T-helper 17 cell (primary cell): ENCODE measurements at regions not wholly inside any gene's neighbourhood (a gene's known extent, or its start where the extent isn't known, plus 50 kb on each side); places are given as distances from the start of the nearest gene placed in this dataset.

Experiments used
- ATAC-seq: fragments of 150-1000 bp; cut with Tn5 transposase; 2 replicates; pipeline ENCODE4 v1.10.0; 2021; ENCODE audit warnings: mild to moderate bottlenecking, moderate library complexity
- DNase-seq, 3 donors: peaks; one replicate each; pipeline versions ENCODE4 v3.0.0 to v3.0.0-alpha.2; 2020 to 2021
- H3K9me3 ChIP-seq: one replicate; pipeline ENCODE4 v1.7.0; 2013; ENCODE audit warnings: low read length, mild to moderate bottlenecking; ENCODE audit not compliant: control insufficient read depth, poor library complexity, severe bottlenecking
- H3K27ac Mint-ChIP-seq: one replicate; pipeline ENCODE4 v1.8.0; 2022; ENCODE audit warnings: mild to moderate bottlenecking, moderate library complexity, mixed read lengths
- H3K27me3 Mint-ChIP-seq: one replicate; pipeline ENCODE4 v1.8.0; 2022; ENCODE audit warnings: mixed read lengths
- H3K36me3 Mint-ChIP-seq: one replicate; pipeline ENCODE4 v1.8.0; 2022; ENCODE audit warnings: low read depth, mixed read lengths
- H3K4me1 Mint-ChIP-seq: one replicate; pipeline ENCODE4 v1.8.0; 2022; ENCODE audit warnings: mild to moderate bottlenecking, mixed read lengths
- H3K4me3 Mint-ChIP-seq: one replicate; pipeline ENCODE4 v1.8.0; 2022; ENCODE audit warnings: mild to moderate bottlenecking, moderate library complexity, mixed read lengths

DNA sequence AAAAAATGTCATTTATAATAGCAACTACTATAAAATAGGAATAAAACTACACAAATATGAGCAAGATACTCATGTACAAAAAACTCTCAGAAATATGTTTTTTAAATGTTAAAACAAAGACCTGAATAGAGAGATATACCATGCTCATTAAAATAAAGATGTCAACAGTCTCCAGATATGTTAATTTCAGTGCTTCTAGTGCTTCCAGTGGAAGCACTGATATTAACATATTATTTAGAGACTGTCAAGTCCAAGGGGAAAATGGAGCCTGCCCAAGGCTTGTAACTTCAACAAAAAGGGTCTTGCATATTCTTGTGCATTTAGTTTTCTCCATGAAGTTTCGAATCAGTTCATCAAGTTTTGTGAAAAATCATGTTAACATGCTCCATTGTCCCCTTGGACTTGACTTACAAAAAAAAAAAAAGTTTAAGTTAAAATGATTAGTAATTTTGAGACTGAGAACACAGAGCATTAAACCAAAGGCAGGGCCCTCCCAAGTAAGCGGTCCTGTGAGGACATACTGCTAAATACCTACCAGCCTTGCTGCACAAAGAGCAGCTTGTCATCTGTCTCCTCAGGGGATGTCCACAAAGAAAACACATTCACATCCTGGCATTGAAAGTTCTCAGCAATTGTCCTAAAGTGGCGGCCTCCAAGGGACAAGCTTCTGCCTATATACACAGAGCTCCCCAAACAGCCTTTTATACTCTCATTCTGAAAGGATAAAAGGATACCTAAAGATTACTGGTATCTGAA, 501.9 kb upstream of the CHAC2 start:
- no peak overlapping the region for H3K4me3 Mint-ChIP-seq
- H3K27ac Mint-ChIP-seq: no peak overlapping the region
- H3K27me3 Mint-ChIP-seq: no peaks in the 10 kb centered on the region
- H3K4me1 Mint-ChIP-seq: no peaks in the 10 kb centered on the region
- no peaks in the 10 kb centered on the region for H3K36me3 Mint-ChIP-seq
- ATAC-seq: no peak
- no peaks in the 10 kb centered on the region for H3K9me3 ChIP-seq
- DNase-seq: no peak

DNA sequence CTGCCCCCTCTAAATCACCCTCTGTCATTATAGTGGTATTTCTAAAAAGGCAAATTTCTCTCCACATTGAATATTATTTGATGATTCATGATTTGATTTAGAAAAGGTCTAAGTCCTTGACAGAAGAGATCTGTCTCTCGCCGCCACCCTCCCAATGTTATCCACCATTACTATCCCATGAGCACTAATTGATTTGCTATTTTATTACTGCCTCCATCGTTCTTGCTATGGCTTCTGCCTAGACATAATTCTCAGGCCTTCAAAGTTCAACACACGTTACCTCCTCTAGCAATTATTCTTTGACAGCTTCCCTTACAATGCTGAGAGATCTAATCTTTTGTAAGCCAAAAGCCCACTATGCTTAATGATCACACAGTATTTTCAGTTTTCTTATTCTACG, 507.0 kb upstream of the CHAC2 start:
- H3K4me1 Mint-ChIP-seq: no peaks in the 10 kb centered on the region
- DNase-seq (no peak), ATAC-seq (no peak)
- H3K27me3 Mint-ChIP-seq: no peaks in the 10 kb centered on the region
- no peaks in the 10 kb centered on the region for H3K9me3 ChIP-seq
- no peak overlapping the region for H3K4me3 Mint-ChIP-seq
- no peaks in the 10 kb centered on the region for H3K36me3 Mint-ChIP-seq
- no peak overlapping the region for H3K27ac Mint-ChIP-seq

DNA sequence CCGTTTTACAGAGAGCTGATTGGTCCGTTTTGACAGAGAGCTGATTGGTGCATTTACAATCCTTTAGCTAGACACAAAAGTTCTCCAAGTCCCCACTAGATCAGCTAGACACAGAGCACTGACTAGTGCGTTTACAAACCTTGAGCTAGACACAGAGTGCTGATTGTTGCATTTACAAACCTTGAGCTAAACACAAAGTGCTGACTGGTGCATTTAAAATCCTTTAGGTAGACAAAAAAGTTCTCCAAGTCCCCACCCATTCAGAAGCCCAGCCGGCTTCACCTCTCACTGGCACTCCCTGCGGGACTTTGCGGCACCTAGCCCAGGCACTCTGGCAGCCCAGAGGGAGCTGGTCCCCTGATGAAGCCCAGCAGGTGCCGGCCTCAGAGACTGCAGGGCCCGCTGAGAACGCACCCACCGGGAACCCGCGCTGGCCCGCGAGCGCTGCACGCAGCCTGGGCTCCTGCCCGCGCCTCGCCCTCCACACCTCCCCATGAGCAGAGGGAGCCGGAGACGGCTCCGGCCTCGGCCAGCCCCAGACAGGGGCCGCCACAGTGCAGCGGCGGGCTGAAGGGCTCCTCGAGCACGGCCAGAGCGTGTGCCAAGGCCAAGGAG, 508.1 kb upstream of the CHAC2 start:
- no peak overlapping the region for H3K4me3 Mint-ChIP-seq
- DNase-seq (no peak), ATAC-seq (no peak)
- H3K4me1 Mint-ChIP-seq: no peaks in the 10 kb centered on the region
- no peaks in the 10 kb centered on the region for H3K27me3 Mint-ChIP-seq
- no peaks in the 10 kb centered on the region for H3K36me3 Mint-ChIP-seq
- no peaks in the 10 kb centered on the region for H3K9me3 ChIP-seq
- no peak overlapping the region for H3K27ac Mint-ChIP-seq

DNA sequence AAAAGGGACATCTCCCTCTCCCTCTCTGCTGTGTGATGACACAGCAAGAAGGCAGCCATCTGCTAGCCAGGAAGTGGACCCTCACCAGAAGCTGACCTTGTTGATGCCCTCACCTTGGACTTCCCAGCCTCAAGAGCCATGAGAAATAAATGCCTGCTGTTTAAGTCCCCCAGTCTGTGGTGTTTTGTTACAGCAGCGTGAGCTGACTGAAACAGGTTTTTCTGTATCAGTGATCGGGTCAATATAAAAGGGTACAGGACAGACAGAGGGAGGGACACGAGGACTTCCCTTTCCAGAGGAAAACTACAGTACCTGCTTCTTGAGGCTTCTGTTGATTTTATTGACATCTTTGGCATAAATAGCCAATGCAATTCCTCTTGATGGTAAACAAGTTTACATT, 510.3 kb upstream of the CHAC2 start:
- peaks cover 4% of the 10 kb centered on the region for H3K4me1 Mint-ChIP-seq
- H3K27me3 Mint-ChIP-seq: no peaks in the 10 kb centered on the region
- H3K36me3 Mint-ChIP-seq: no peaks in the 10 kb centered on the region
- no peak overlapping the region for H3K27ac Mint-ChIP-seq
- DNase-seq: no peak
- ATAC-seq: no peak
- no peaks in the 10 kb centered on the region for H3K9me3 ChIP-seq
- no peak overlapping the region for H3K4me3 Mint-ChIP-seq

DNA sequence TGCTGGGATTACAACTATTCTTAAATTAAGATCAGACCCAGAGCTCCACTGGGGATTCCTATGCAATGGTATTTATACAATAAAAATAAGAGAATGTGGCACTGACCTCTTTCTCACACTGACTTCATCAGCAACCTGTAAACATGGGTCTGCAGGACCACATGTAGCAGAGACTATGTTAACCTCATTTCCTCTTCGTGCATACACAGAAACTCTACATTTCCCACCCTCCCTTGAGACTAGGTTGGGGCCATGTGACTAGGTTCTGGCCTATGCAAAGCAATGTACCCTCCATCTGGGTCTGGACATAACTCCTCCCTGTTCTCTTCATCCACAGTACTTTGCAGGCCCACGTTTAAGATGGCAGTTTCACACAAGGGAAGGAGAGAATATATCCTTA, 514.4 kb upstream of the CHAC2 start:
- Mint-ChIP-seq H3K36me3 (no peaks in the 10 kb centered on the region), H3K4me3 (no peak overlapping the region), H3K27ac (no peak overlapping the region), H3K4me1 (peaks cover 11% of the 10 kb centered on the region), H3K27me3 (no peaks in the 10 kb centered on the region)
- no peak for DNase-seq
- H3K9me3 ChIP-seq: no peaks in the 10 kb centered on the region
- ATAC-seq: peak; percentile 44

DNA sequence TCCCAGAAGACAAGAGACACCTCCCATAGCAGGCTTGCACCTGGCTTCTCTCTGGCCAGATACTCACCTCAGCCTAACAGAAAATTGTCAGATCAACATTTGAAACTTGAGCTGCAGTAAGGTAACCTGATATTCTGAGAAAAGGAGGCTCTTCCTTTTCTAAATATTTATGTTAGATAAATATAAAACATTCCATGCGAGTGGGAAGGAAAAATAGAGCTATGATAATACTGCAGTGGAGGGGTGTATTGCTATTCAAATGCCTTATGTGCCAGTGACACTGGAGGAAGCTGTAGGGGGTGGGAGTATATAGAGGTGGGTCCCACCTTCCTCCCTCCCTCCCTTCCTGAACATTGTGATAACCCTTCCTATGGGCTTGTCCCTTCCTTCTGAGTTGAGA, 515.5 kb upstream of the CHAC2 start:
- Mint-ChIP-seq H3K4me1 (peaks cover 11% of the 10 kb centered on the region), H3K27ac (no peak overlapping the region), H3K4me3 (no peak overlapping the region), H3K36me3 (no peaks in the 10 kb centered on the region), H3K27me3 (no peaks in the 10 kb centered on the region)
- H3K9me3 ChIP-seq: no peaks in the 10 kb centered on the region
- DNase-seq (no peak), ATAC-seq (no peak)

DNA sequence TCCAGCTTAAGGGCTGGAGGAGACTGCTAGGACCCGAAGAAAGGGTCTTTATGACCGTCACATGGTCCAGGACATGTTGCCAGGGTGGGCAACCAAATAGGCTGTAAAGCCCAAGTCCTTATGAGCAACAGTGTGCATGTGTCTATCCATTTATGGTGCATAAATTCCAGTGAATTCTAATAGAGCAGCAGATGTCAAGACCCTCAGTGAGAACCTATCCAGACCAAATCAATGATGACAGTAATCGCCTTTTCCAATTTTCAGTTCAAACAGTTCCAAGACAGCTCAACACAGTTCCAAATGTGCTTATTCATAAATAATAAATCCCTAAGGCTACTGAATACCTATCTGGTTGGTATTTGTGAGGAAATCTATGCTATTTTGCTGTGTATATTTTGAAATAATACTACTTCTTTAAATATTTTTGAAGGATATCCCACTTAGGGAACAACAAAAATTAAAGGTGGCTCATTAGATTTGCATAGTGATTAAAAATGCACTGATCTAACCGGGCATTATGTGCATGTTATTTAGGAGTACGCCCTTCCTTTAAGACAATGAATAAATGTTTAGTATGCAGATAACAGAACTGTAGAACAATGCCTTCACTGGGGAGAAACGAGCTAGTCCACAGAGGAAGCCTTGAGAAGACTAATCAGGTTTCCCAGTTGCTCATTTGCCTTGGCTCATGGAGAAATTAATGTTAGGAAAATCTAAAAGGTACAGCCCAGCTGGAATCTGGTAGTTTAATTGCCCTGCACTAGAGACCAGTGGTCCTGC, 519.5 kb upstream of the CHAC2 start:
- DNase-seq (no peak), ATAC-seq (no peak)
- H3K4me1 Mint-ChIP-seq: peaks cover 7% of the 10 kb centered on the region
- no peaks in the 10 kb centered on the region for H3K9me3 ChIP-seq
- H3K4me3 Mint-ChIP-seq: no peak overlapping the region
- H3K36me3 Mint-ChIP-seq: no peaks in the 10 kb centered on the region
- no peaks in the 10 kb centered on the region for H3K27me3 Mint-ChIP-seq
- no peak overlapping the region for H3K27ac Mint-ChIP-seq

DNA sequence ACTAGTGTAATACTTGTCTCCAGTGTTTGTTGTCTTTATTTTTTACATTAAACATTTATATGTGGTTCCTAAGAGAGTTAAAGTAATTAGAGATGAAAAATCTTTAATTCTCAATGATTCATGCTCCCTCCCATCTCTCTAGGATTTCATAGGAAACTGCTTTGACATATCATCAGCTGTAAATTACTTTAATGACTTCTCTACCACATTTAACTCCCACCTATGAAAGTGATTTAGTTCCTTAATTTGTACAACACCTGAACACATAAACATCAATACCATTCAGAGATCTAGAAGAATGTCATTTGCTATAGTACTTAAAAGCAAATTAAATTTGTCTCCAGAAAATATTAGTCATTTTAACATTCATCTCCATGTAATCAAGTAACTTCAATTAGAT, 524.2 kb upstream of the CHAC2 start:
- DNase-seq: no peak
- ATAC-seq: no peak
- Mint-ChIP-seq H3K36me3 (no peaks in the 10 kb centered on the region), H3K27me3 (no peaks in the 10 kb centered on the region), H3K4me1 (no peaks in the 10 kb centered on the region), H3K4me3 (no peak overlapping the region), H3K27ac (no peak overlapping the region)
- H3K9me3 ChIP-seq: no peaks in the 10 kb centered on the region

DNA sequence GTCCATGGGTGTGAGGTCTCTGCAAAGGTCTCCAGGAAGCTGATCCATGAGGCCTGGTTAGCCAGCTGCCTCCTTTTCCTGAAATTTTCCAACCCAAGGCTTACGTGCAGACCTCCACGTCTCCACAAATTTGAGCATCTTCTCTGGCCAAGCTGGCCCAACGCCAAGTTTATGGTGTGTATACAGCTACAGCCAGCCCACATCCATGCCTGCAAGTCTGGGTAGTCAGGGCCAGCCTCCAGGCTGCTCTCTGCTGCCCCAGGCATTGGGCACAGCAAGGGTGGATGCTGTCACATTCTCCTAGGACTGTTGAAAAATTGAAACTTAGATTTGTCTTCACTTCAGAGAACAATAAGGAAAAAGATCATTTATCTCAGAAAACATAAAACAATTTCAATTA, 525.5 kb upstream of the CHAC2 start:
- no peaks in the 10 kb centered on the region for H3K9me3 ChIP-seq
- H3K4me3 Mint-ChIP-seq: no peak overlapping the region
- H3K27me3 Mint-ChIP-seq: no peaks in the 10 kb centered on the region
- DNase-seq (no peak), ATAC-seq (no peak)
- no peak overlapping the region for H3K27ac Mint-ChIP-seq
- no peaks in the 10 kb centered on the region for H3K36me3 Mint-ChIP-seq
- H3K4me1 Mint-ChIP-seq: no peaks in the 10 kb centered on the region

DNA sequence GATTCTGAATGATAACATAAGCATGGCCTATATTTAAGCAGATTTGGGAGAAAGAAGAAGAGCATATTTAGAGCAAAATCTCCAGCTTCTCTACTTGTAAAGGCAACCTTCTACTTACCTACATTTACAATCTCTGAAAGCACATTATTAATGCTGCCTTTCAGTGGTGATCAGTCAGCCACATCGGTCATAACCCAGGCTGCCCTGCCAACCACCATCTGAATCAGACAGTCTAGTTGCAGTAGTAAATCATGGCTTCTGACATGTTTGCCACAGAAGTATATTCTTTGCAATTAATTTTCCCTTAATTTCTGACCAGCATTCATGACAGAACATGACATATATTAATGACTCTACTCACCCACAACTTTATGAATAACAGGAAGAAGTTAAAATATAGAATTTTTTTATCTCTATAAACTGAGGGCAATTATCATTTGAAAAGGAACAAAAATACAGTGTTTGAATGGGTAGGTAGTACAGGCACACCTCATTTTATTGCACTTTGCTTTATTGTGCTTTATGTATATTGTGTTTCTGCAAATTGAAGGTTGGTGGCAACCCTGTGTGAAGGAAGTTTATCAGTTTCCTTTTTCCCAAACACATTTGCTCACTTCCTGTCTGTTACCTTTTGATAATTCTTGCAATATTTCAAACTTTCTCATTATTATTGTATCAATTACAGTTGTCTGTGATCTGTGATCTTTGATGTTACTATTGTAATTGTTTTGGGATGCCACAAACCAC, 531.6 kb upstream of the CHAC2 start:
- H3K4me1 Mint-ChIP-seq: peaks cover 36% of the 10 kb centered on the region
- H3K9me3 ChIP-seq: no peaks in the 10 kb centered on the region
- H3K4me3 Mint-ChIP-seq: no peak overlapping the region
- no peaks in the 10 kb centered on the region for H3K36me3 Mint-ChIP-seq
- H3K27ac Mint-ChIP-seq: peak overlapping the region; percentile 32
- no peaks in the 10 kb centered on the region for H3K27me3 Mint-ChIP-seq
- no peak for ATAC-seq
- no peak for DNase-seq

DNA sequence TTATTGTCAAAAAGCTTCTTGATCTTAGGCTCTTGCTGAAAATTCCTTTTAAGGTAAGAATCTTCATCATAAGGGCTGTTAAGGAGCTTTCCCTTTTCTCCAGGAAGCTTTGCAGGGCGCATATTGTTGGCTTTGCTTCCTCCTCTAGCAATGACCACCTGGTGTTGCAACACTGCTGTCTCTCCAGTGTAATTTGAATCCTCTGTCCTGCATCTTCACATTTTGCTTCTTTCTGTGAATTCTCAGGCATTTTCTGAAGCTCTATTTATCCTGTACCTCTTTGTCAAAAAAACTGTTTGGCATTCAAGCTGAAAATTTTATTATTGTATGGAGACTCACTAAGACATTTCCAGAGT, 533.1 kb upstream of the CHAC2 start:
- ATAC-seq (no peak), DNase-seq (no peak)
- no peaks in the 10 kb centered on the region for H3K36me3 Mint-ChIP-seq
- no peaks in the 10 kb centered on the region for H3K27me3 Mint-ChIP-seq
- H3K27ac Mint-ChIP-seq: no peak overlapping the region
- no peaks in the 10 kb centered on the region for H3K9me3 ChIP-seq
- no peak overlapping the region for H3K4me3 Mint-ChIP-seq
- peaks cover 45% of the 10 kb centered on the region for H3K4me1 Mint-ChIP-seq

DNA sequence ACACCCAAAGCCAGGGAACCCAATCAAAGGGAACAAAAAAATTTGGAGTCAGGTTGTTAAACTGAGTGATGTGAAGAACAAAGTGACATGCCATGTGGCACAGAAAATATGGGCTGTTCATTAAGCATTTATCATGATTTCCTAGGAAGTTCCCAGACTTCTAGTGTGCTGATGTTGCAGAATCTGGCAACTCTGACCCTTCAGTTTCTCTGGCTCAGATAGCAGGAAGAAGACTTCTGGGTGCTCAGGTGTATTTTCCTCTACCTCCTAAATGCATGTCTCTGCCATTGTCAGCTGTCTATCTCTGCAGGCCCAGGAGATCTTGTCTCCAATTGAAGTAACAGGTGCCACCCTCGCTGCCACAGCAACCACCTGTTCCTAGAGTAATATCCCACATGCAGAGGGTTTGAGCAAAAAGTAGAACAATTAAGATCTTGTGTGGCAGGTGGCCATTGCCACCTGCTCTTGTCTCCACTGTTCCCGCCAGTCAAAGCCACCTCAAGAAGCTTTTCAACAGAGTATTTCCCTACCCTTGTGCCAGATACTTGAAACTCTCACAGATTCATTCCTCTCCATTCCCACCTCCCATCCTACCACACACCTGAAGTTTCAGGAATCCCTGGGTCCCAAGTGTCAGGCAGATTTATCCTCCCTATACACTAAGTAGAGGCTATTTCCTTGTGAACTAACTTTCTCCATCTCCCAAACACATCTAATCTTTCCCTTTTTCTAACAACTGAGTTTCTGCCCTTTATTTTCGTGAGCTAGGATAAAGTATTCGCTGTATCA, 533.7 kb upstream of the CHAC2 start:
- H3K27ac Mint-ChIP-seq: no peak overlapping the region

DNA sequence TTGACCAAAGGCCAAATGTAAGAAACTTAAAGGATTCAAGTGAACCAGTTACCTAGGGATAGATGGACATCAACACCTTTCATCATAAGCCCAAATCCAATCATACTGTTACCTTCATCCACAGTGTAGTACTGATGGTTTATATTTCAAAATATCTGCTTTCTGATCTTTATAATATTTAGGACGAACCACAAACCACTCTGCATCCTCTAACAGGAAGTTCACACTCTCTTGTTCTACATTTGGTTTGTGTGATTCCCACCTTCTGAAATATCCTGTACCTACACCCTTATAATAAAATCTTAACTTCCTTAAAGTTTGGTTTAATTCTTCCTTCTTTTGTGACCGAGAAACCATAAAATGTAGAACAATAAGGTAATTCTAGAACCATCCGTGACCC, 535.7 kb upstream of the CHAC2 start:
- Mint-ChIP-seq H3K4me3 (peak overlapping the region; percentile 70), H3K4me1 (peaks cover 51% of the 10 kb centered on the region), H3K36me3 (no peaks in the 10 kb centered on the region), H3K27ac (peak overlapping the region; percentile 65), H3K27me3 (no peaks in the 10 kb centered on the region)
- H3K9me3 ChIP-seq: no peaks in the 10 kb centered on the region
- DNase-seq (no peak), ATAC-seq (peak; percentile 64)

More for the DNA sequence above, 533.7 kb upstream of the CHAC2 start:
- Mint-ChIP-seq H3K4me3 (no peak overlapping the region), H3K4me1 (peaks cover 48% of the 10 kb centered on the region), H3K27me3 (no peaks in the 10 kb centered on the region), H3K36me3 (no peaks in the 10 kb centered on the region)
- no peaks in the 10 kb centered on the region for H3K9me3 ChIP-seq
- ATAC-seq (no peak), DNase-seq (no peak)
